ENCODE measurements at regions not wholly inside any gene's neighbourhood (a gene's known extent, or its start where the extent isn't known, plus 50 kb on each side); places are given as distances from the start of the nearest gene placed in this dataset.

DNA sequence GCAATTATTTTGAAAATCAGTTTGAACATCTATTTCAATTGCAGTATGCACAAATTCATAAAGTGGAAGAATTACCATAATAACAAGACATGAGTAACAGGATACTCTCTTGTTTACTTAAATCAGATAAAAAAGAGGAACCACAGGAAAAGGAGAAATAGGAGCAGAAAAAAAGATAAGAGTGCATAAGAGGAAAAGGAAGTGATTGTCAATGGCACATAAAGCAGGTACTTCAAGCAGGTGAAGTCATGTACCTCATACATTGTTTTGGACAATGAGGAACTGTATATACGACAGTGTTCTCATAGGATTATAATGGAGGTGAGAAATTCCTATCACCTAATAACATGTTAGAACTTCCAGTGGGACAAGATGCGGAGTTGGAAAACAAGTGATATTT lies 334.5 kb upstream of the PCDH7 start:
- no peak for TF ChIP-seq CBX3 (IDR thresholded peaks at IDR 0.05; ENCODE audit: low read depth)
- TF ChIP-seq, protein P1, sequence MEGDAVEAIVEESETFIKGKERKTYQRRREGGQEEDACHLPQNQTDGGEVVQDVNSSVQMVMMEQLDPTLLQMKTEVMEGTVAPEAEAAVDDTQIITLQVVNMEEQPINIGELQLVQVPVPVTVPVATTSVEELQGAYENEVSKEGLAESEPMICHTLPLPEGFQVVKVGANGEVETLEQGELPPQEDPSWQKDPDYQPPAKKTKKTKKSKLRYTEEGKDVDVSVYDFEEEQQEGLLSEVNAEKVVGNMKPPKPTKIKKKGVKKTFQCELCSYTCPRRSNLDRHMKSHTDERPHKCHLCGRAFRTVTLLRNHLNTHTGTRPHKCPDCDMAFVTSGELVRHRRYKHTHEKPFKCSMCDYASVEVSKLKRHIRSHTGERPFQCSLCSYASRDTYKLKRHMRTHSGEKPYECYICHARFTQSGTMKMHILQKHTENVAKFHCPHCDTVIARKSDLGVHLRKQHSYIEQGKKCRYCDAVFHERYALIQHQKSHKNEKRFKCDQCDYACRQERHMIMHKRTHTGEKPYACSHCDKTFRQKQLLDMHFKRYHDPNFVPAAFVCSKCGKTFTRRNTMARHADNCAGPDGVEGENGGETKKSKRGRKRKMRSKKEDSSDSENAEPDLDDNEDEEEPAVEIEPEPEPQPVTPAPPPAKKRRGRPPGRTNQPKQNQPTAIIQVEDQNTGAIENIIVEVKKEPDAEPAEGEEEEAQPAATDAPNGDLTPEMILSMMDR (IDR thresholded peaks at IDR 0.05 in 2 of 3, conservative IDR thresholded peaks at IDR 0.05 in 1 of 3; ENCODE audit: borderline replicate concordance in 1 of 3, insufficient read depth in 1 of 3, low read depth in 2 of 3, low read length in 2 of 3), result no peak
- no peak for TF ChIP-seq ZBTB33 (IDR thresholded peaks at IDR 0.05; ENCODE audit: extremely low read depth, insufficient replicate concordance, low read length)
- TF ChIP-seq RAD21 (IDR thresholded peaks at IDR 0.05; ENCODE audit: low read depth), result no peak
- TF ChIP-seq POLR2AphosphoS5 (IDR thresholded peaks at IDR 0.05; ENCODE audit: low read depth, low read length), result no peak
- no peak for TF ChIP-seq YY1 (IDR thresholded peaks at IDR 0.05; ENCODE audit: extremely low read depth, insufficient replicate concordance, low read depth, low read length)
- TF ChIP-seq POLR2A (IDR thresholded peaks at IDR 0.05; ENCODE audit: borderline replicate concordance, extremely low read depth, insufficient read depth, insufficient read length), result no peak
- TF ChIP-seq EZH2 (IDR thresholded peaks at IDR 0.05), result no peak
- no peak for TF ChIP-seq TCF7L2 (IDR thresholded peaks at IDR 0.05; ENCODE audit: borderline replicate concordance, extremely low read depth, insufficient read depth, insufficient read length)
- TF ChIP-seq, protein P2, sequence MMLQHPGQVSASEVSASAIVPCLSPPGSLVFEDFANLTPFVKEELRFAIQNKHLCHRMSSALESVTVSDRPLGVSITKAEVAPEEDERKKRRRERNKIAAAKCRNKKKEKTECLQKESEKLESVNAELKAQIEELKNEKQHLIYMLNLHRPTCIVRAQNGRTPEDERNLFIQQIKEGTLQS (IDR thresholded peaks at IDR 0.05), result no peak
- TF ChIP-seq SP1 (IDR thresholded peaks at IDR 0.05; ENCODE audit: low read depth), result no peak
- no peak for TF ChIP-seq CEBPB (IDR thresholded peaks at IDR 0.05; ENCODE audit: low read depth)
- no peak for TF ChIP-seq SIN3A (IDR thresholded peaks at IDR 0.05; ENCODE audit: low read depth)
- TF ChIP-seq EZH2phosphoT487 (IDR thresholded peaks at IDR 0.05; ENCODE audit: borderline replicate concordance), result no peak

All from HCT116 (cell line).